Suprapubic skin (tissue), 3 donors: ENCODE measurements at regions not wholly inside any gene's neighbourhood (a gene's known extent, or its start where the extent isn't known, plus 50 kb on each side); places are given as distances from the start of the nearest gene placed in this dataset.

Source experiments
- CTCF ChIP-seq, 2 donors: fragments of 200-600 bp in 1 of 2; fragments of 450-650 bp in 1 of 2; sonication (generic) in 1 of 2; IDR thresholded peaks; one replicate each; pipeline ENCODE4 v1.5.1; 2016 to 2019; ENCODE audit warnings: antibody characterized with exemption in 2 of 2, mild to moderate bottlenecking in 1 of 2, moderate library complexity in 1 of 2
- POLR2A ChIP-seq, 2 donors: fragments of 450-650 bp; IDR thresholded peaks; one replicate each; pipeline ENCODE4 v1.6.1; 2017; ENCODE audit warnings: antibody characterized with exemption in 2 of 2, mild to moderate bottlenecking in 2 of 2, moderate library complexity in 2 of 2

DNA sequence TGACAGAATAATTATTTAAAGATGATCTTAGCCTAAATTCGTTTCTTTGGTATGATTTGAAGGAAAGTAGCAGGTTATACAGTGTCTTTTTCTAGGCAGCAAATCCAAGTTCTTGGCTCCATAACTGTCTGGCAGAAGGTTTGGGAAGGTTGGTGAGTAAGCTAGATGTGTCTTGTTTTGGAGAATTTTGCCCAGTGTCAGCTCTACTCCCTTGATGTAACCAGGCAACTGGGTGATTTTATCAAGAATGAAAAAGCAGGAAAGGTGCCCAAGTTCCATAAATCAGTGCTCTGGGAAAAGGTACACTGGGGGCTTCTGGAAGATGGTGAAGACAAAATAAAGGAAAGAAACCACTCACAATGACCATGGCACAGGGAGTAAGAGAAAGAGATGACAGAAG is 71.5 kb upstream of the USP47 start:
- no peak for TF ChIP-seq CTCF (IDR thresholded peaks at IDR 0.05)
- no peak for TF ChIP-seq POLR2A (IDR thresholded peaks at IDR 0.05)
